ENCODE measurements at regions not wholly inside any gene's neighbourhood (a gene's known extent, or its start where the extent isn't known, plus 50 kb on each side); places are given as distances from the start of the nearest gene placed in this dataset.

DNA sequence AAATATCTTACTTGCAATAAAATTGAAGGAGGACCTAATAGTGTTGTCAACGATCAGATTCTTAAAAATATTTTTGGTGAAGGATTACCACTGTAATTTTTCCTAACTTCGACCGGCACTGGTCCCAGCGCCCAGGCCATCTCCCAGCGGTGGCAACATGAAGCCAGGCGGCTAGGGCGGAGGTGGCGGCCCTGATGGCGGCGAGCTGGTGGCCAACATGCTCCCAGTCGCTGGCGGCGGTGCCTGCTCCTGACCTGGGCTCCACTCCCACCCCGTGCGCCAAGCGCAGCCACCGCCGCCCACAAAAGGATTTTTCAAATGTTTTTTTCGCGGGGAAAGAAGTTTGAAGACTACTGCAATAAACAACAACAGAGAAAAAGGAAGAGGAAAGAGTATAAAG, 56.5 kb upstream of the B3GALNT1 start:
- dilution Hi-C loops (cut with MboI; ENCODE audit: extremely low pct_ligation_motif_present, low sequenced_read_pairs) = no loop called here
- intact Hi-C loops (cut with micrococcal nuclease) = no loop called here

More for the DNA sequence above, 56.5 kb upstream of the B3GALNT1 start:
- ChIA-PET CTCF (no interaction called here), POLR2A (no interaction called here)
- H3K36me3 ChIP-seq (ENCODE audit: control insufficient read depth in 2 of 2, extremely low read depth in 1 of 2, insufficient read depth in 2 of 2, low read length in 2 of 2) = no peaks in the 10 kb centered on the region
- H4K20me1 ChIP-seq (replicated peaks; ENCODE audit: control insufficient read depth, extremely low read depth, insufficient read depth, low read length) = no peaks in the 10 kb centered on the region
- no peak overlapping the region for H3K9ac ChIP-seq (replicated peaks; ENCODE audit: extremely low read depth, insufficient read depth, low read length)
- no peak overlapping the region for H3K4me3 ChIP-seq (replicated peaks in 1 of 3; ENCODE audit: insufficient read depth in 1 of 3, low read depth in 1 of 3, low read length in 3 of 3)
- no peak overlapping the region for H2AFZ ChIP-seq (ENCODE audit: low read depth, low read length)
- H3K9me1 ChIP-seq (replicated peaks; ENCODE audit: control insufficient read depth, extremely low read depth, insufficient read depth, low read length) = no peaks in the 10 kb centered on the region
- no peaks in the 10 kb centered on the region for H3K79me2 ChIP-seq (ENCODE audit: control insufficient read depth, insufficient read depth, low read length)
- no peak overlapping the region for H3K4me2 ChIP-seq (ENCODE audit: insufficient read depth, low read length)
- no peak for FAIRE-seq
- H3K27ac ChIP-seq (ENCODE audit: insufficient read depth, low read depth, low read length) = no peak overlapping the region
- no TSS peak for BruUV-seq (replicated peaks)
- no peak for DNase-seq (ENCODE audit: low read depth, low spot score)
- H3K4me1 ChIP-seq (ENCODE audit: control insufficient read depth, extremely low read depth, insufficient read depth, low read length) = no peaks in the 10 kb centered on the region
- no peak for TF ChIP-seq MYC (IDR thresholded peaks at IDR 0.05; ENCODE audit: low read depth, low read length)
- no peak for TF ChIP-seq POLR2AphosphoS5 (IDR thresholded peaks at IDR 0.05; ENCODE audit: insufficient read depth, low read depth, low read length)
- TF ChIP-seq, protein P1, sequence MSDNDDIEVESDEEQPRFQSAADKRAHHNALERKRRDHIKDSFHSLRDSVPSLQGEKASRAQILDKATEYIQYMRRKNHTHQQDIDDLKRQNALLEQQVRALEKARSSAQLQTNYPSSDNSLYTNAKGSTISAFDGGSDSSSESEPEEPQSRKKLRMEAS (IDR thresholded peaks at IDR 0.05; ENCODE audit: insufficient read depth, insufficient read length) = no peak
- no peak for TF ChIP-seq POLR2A (IDR thresholded peaks at IDR 0.05; ENCODE audit: low read depth, low read length)
- TF ChIP-seq, protein P2, sequence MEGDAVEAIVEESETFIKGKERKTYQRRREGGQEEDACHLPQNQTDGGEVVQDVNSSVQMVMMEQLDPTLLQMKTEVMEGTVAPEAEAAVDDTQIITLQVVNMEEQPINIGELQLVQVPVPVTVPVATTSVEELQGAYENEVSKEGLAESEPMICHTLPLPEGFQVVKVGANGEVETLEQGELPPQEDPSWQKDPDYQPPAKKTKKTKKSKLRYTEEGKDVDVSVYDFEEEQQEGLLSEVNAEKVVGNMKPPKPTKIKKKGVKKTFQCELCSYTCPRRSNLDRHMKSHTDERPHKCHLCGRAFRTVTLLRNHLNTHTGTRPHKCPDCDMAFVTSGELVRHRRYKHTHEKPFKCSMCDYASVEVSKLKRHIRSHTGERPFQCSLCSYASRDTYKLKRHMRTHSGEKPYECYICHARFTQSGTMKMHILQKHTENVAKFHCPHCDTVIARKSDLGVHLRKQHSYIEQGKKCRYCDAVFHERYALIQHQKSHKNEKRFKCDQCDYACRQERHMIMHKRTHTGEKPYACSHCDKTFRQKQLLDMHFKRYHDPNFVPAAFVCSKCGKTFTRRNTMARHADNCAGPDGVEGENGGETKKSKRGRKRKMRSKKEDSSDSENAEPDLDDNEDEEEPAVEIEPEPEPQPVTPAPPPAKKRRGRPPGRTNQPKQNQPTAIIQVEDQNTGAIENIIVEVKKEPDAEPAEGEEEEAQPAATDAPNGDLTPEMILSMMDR (IDR thresholded peaks at IDR 0.05; ENCODE audit: extremely low read depth in 1 of 2, insufficient read depth in 1 of 2, low read depth in 1 of 2, low read length in 2 of 2) = no peak
- no peak for TF ChIP-seq EZH2 (IDR thresholded peaks at IDR 0.05; ENCODE audit: borderline replicate concordance, low read depth, low read length, severe bottlenecking)
- TF ChIP-seq GATA2 (IDR thresholded peaks at IDR 0.05; ENCODE audit: insufficient read depth, insufficient read length, low read depth, low read length) = no peak
- TF ChIP-seq JUN (IDR thresholded peaks at IDR 0.05; ENCODE audit: borderline replicate concordance, insufficient read depth, insufficient read length, low read depth) = no peak
- no peak for TF ChIP-seq FOS (IDR thresholded peaks at IDR 0.05; ENCODE audit: borderline replicate concordance, insufficient read depth, low read length)
- H3K27me3 ChIP-seq (ENCODE audit: control insufficient read depth in 2 of 2, insufficient read depth in 2 of 2, low read length in 2 of 2) = no peaks in the 10 kb centered on the region
- no peaks in the 10 kb centered on the region for H3K9me3 ChIP-seq (replicated peaks; ENCODE audit: control insufficient read depth, insufficient read depth, low read length)

Measured in endothelial cell of umbilical vein (primary cell).